Fibroblast of the conjunctiva (primary cell): ENCODE measurements at regions not wholly inside any gene's neighbourhood (a gene's known extent, or its start where the extent isn't known, plus 50 kb on each side); places are given as distances from the start of the nearest gene placed in this dataset.

Experiments used
- DNase-seq: peaks from one replicate; pipeline ENCODE4 v3.0.0-alpha.2; 2010; ENCODE audit warnings: low read depth

DNA sequence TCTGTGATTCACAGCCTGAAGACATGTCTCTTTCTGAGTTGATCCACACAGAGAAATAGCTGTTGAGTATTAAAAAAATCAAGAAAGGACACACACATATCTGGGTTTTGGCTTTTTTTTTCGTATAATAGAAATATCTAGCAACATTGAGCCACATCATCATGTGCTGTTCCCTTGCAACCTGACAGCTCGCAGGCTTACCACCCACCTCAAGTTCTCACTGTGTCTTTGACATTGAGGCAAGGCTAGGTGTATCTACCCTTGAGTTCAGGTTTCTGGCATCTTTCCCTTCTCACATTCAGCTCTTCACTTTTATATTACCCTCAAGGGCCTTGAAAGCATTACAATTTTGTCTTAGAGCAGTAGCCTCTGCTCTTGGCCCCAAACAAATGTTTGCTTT lies 490.3 kb upstream of the KIRREL3 start:
- DNase-seq, result no peak

- no peak for DNase-seq
These were observed 485.0 kb upstream of the KIRREL3 start for GRCh38 chr11:127485541-127485940.

GRCh38 chr11:127481391-127481790 lies 480.8 kb upstream of the KIRREL3 start:
- no peak for DNase-seq

- DNase-seq, result no peak
These were observed 478.3 kb upstream of the KIRREL3 start for GRCh38 chr11:127478826-127479225.

DNA sequence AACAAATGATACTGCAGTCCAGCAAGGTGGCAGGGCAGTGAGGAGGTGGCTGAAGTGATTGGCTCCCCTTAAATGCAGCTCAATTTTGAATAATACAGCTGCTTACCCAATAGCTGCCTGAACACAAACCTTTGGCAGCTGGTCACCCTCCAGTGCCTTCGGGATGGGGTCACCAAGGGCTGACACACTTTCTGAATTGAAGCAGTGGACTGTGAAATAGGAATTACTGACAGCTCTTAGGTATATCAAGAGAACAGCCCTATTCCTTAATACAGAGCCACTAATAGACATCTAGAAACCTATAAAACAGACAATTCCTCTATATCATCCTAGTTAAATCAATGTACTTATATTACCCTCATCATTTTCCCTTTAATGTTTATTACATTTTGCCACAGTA lies 474.2 kb upstream of the KIRREL3 start:
- no peak for DNase-seq

DNA sequence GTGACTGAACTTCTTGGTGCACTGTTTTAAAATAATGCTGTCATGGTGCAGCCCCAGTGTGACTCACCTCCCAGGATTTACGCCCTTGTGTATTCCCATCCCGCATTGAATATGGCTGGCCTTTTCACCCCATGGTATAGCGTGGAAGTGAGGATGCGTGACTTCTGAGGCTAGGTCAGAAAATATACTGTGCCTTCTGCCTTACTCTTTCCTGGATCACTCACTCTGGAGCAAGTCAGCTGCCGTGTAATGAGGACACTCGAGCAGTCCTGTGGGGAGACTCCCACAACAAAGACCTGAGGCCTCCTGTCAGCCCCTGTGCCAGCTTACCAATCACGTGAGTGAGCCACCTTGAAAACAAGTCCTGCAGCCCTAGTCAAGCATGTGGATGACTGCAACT lies 471.9 kb upstream of the KIRREL3 start:
- DNase-seq, result no peak

GRCh38 chr11:127471662-127472061 lies 471.1 kb upstream of the KIRREL3 start:
- no peak for DNase-seq

DNA sequence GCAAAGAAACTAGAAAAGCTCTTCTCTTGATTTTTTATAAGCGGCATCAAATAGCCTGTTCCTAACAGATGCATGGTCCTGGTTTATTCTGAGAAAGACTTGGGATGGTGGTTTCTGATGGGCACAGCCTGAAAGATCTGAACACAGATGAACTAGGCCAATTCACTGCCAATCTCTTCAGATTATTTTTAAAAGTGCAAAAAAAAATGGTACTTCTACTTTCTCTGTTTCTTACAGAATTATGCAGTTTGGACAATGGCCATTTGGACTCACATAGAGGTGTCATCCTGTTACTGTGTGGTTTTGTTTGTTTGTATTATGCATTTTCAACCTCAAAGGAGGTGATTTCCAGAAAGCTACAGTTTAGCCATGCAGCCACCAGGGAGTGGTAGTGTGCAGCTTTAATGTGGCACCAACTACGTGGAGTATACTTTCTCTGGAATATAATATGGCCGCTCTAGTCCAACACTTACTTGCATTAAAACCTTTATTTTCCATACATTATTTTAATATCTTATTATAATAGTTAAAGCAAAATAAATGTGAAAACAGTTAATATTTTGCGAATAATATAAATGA lies 469.8 kb upstream of the KIRREL3 start:
- no peak for DNase-seq

DNA sequence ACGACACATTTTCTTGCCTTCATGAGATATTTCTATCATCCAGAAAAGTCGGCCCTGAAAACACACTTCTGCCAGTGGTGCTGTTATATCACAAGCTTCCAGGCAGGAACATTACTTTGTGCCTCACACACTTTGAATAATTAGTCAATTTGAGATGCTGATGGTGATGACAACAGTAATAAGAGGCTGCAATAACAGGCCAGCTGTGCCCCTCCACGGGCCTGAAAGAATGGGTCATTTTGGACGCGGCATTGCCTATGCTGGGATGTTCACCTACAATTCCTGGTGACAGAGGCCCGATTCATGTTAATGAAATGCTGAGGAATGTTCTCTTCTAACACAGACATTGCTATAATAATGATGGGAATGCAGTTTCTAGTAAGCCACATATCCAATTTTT lies 463.8 kb upstream of the KIRREL3 start:
- no peak for DNase-seq

DNA sequence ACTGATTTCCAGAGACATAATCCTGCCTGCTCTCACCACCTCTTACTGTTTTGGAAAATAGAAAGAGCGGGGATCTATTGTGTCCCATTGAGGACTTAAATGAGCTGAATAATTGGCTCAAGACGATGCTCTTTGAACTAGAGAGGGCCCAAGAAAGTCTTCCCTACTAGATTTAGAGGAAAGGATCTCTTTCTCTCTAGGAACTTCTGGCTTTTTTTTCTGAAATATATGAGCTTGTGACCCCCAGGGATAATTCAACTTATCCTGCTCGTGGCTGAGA lies 461.4 kb upstream of the KIRREL3 start:
- no peak for DNase-seq

DNA sequence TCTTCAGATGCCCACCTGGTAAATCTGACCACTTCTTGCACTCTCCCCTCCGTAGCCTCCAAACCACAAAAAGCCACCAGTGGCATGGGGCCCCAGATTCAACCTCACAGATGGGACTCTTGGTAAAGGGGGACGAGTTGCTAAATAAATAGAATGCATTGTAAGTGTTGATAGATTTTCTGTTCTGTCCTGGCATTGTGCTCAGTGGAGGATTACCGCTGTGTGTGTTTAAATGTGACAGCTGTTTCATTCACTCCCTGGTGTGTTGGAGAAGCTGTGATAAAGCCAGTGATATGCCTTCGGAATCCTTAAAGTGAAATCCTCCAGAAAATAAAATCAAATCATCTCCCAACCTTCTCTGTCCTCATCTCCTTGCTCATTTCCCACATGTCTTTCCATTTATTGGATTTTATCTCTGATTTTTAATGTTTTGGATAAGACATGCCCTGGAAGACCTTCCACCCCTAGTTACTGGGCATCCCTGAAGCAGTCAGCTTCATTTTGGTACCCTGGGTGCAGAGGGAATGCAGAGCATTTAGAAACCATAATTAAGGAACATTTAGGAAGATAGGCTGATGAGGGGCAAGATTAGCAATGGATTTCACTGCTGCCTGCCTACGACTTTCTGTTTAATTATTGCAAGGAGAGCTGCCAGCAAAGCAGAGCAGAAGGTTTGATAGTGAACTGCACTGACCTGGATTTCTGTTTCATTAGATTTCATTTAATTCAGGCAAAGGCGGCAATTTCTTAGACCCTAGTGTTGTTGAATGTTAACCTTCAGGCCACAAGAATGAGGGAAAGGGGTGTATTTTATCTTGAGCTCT lies 460.9 kb upstream of the KIRREL3 start:
- no peak for DNase-seq

DNA sequence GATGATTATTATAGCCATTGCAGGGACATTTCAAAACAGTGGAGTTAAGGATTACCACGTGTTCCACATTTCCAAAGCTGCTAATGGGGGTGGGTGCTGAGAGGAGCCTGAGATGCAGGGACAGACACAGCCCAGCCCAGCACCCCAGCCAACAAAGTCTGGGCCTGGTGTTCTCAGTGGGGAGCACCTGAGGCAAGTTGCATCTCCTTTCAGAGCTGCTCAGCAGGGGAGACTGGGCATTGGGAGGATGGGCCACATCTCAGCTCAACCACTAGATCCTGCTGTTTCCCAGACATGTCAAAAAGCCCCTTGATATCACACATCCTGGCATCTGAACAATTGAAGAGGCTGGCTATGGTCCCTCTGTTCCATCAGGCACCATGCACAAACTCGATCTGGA lies 458.0 kb upstream of the KIRREL3 start:
- DNase-seq, result no peak

DNA sequence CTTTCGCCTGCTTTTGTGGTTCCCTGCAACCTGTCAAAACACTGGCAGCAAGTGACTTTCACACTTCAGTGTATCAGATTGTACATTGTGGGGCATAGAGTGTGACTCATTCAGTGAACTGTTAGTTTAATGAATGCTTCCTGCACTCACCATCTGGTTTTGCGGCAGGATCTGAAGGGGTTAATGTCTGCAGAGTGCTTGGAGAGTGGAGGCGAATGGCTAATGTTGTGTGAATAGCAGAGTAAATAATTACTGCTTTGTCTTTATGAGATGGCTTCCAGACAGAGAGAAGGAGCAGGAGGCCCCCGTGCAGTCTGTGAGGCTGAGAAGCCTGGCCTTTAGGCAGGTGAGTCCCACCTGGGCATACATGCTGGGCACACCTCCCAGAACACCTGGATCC lies 454.3 kb upstream of the KIRREL3 start:
- no peak for DNase-seq

DNA sequence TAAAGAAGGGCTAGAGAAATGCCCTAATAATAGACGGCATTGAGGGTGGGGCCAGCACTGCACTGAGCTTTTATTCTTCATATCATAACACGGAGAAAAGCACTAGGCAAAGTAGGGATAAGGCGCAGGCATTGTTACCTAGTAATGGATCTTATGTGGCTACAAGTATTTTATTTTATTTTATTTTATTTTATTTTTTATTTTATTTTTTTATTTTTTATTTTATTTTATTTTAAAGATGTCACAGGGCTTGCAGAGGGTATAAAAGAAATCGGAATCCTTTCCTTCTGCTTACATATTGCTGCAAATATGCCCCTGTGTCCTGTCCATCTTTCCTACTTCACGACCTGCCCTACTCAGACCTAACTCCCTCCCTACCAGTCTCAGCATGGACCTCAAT lies 452.0 kb upstream of the KIRREL3 start:
- DNase-seq, result no peak

DNA sequence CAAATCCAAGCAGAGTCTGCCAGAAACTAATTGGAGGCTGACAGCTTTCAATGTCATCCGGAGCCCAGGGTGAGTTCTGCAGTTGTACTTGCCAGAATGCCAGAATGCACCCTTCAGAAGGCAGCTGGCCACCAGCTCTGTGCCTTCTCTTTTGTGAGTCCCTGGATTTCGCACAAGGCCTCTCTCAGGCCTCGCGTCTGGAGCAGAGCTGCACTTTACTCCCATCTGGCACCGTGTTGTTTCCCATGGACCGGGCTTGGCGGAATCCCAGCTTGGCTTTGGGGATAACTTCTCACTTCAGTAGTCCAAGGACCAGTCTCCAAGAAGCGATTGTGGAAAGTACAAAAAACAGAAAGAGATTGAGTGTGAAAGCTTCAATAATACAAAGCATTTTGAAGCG lies 451.3 kb upstream of the KIRREL3 start:
- no peak for DNase-seq

GRCh38 chr11:127448101-127448500 lies 447.5 kb upstream of the KIRREL3 start:
- no peak for DNase-seq

GRCh38 chr11:127445476-127445875 lies 444.9 kb upstream of the KIRREL3 start:
- no peak for DNase-seq

DNA sequence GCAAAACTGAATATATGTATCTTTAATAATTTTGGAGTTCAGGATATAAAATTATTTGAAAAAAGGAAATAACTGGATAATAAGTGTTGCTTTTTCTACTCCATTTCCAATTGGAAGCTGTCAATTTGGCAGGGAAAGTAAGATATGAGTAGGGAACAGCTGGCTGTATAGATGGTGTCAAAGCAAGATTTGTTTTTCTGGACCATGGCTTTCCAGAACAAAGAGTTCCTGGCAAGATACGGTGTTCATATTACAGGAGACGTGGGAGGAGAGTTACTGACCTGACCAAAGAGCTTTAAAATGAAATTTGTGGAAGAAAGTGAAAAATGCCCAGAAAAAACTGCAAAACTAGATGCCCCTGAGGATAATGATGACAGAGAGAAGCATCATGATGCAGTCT lies 442.7 kb upstream of the KIRREL3 start:
- no peak for DNase-seq

DNA sequence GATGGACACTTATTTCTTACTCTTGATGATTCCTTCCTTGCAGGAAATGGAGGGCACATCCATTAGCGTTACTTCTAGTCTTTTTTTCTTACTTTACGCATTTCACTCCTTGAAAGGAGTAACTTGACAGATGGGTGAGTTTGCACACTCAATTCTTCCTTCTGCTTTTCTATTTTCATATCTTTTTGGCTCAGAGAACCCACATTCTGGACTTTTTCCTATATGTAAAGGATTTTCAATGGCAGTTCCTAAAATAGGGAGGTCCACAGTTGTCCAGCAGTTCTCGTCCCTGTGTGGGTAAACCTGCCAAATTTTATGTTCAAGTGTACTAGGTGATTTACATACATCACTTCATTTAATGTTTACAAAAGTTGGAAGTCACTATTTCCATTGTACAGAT lies 440.0 kb upstream of the KIRREL3 start:
- no peak for DNase-seq

- no peak for DNase-seq
These were observed 424.7 kb upstream of the KIRREL3 start for GRCh38 chr11:127425281-127425680.

GRCh38 chr11:127424661-127425060 lies 424.1 kb upstream of the KIRREL3 start:
- DNase-seq, result no peak

GRCh38 chr11:127420139-127420538 lies 419.6 kb upstream of the KIRREL3 start:
- no peak for DNase-seq

- DNase-seq, result no peak
These were observed 412.3 kb upstream of the KIRREL3 start for GRCh38 chr11:127412722-127413380.

DNA sequence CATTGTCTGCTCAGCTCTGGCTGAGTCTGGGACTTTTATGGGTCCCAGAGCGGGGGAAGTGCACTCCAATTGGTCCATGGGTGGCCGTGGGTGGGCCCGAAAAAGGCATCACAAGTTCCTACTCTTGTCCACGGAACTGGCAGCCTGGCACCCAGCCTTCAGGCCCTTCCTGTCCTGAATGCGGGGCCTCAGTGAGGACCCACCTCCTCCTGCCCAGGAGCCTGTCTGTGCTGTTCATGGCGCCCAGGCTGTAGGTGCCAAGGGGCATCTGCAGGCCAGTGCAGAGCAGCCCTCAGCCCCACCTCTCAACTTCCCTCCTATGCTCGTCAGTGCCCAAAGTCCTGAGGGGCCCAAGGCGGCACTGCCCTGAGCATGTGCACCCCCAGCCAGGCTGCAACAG lies 411.7 kb upstream of the KIRREL3 start:
- no peak for DNase-seq
